WTC11 (cell line): ENCODE measurements at regions not wholly inside any gene's neighbourhood (a gene's known extent, or its start where the extent isn't known, plus 50 kb on each side); places are given as distances from the start of the nearest gene placed in this dataset.

Experiments
- ATAC-seq: fragments of 200-7000 bp; cut with Tn5 transposase; 2 replicates; pipeline ENCODE4 v1.10.0; 2021; ENCODE audit warnings: mild to moderate bottlenecking, moderate library complexity
- CTCF ChIA-PET: fragments of 300-600 bp; sonication (Branson Sonifier 250); formaldehyde crosslinking; loops from one replicate; lab custom pipeline; 2021; ENCODE audit warnings: antibody characterized with exemption; lab: Charles Lee
- POLR2A ChIA-PET: fragments of 350-600 bp; sonication (Branson Sonifier 250); formaldehyde crosslinking; loops from one replicate; lab custom pipeline; 2021; ENCODE audit warnings: antibody characterized with exemption; lab: Charles Lee
- DNase-seq: peaks from one replicate; pipeline ENCODE4 v3.0.0; 2021; ENCODE audit warnings: low spot score
- H3K27ac Mint-ChIP-seq: 2 replicates; pipeline ENCODE4 v1.8.0; 2021; ENCODE audit warnings: mixed read lengths
- H3K27me3 Mint-ChIP-seq: 2 replicates; pipeline ENCODE4 v1.8.0; 2021; ENCODE audit warnings: low read depth, mild to moderate bottlenecking, moderate library complexity, mixed read lengths
- H3K36me3 Mint-ChIP-seq: 2 replicates; pipeline ENCODE4 v1.8.0; 2021; ENCODE audit warnings: mixed read lengths
- H3K4me1 Mint-ChIP-seq: 2 replicates; pipeline ENCODE4 v1.8.0; 2022; ENCODE audit warnings: mixed read lengths
- H3K4me3 Mint-ChIP-seq: 2 replicates; pipeline ENCODE4 v1.8.0; 2021; ENCODE audit warnings: mild to moderate bottlenecking, moderate library complexity, mixed read lengths
- H3K9me3 Mint-ChIP-seq: 2 replicates; pipeline ENCODE4 v1.8.0; 2021; ENCODE audit warnings: mixed read lengths
- AFF4 ChIP-seq: sonication (generic); formaldehyde crosslinking; IDR thresholded peaks from 2 replicates; pipeline ENCODE4 v1.8.1; 2023; ENCODE audit warnings: mild to moderate bottlenecking, missing genetic modification reagents, borderline replicate concordance
- CTCF ChIP-seq: fragments of 200-600 bp; IDR thresholded peaks from 2 replicates; pipeline ENCODE4 v1.8.0; 2022; ENCODE audit warnings: antibody characterized with exemption
- ETV6 ChIP-seq: sonication (generic); formaldehyde crosslinking; IDR thresholded peaks from 2 replicates; pipeline ENCODE4 v1.8.1; 2022; ENCODE audit warnings: mild to moderate bottlenecking, missing genetic modification reagents
- FOXK1 ChIP-seq: sonication (generic); formaldehyde crosslinking; IDR thresholded peaks from 2 replicates; pipeline ENCODE4 v1.8.0; 2022; ENCODE audit warnings: mild to moderate bottlenecking, moderate library complexity, missing genetic modification reagents
- FOXP4 ChIP-seq: sonication (generic); formaldehyde crosslinking; IDR thresholded peaks from 2 replicates; pipeline ENCODE4 v1.8.0; 2022; ENCODE audit warnings: mild to moderate bottlenecking, missing genetic modification reagents
- GTF2I ChIP-seq: fragments of 250-450 bp; sonication (Bioruptor Pico); conservative IDR thresholded peaks from 2 replicates; pipeline ENCODE4 v1.4.0; 2021; ENCODE audit warnings: mild to moderate bottlenecking
- JAZF1 ChIP-seq: fragments of 250-450 bp; sonication (Bioruptor Pico); IDR thresholded peaks from 2 replicates; pipeline ENCODE4 v1.9.0; 2021; ENCODE audit warnings: moderate library complexity, mild to moderate bottlenecking, inconsistent platforms
- MXD4 ChIP-seq: fragments of 250-450 bp; sonication (Bioruptor Pico); IDR thresholded peaks from 2 replicates; pipeline ENCODE4 v1.8.0; 2021; ENCODE audit warnings: mild to moderate bottlenecking, moderate library complexity, borderline replicate concordance
- MYBL2 ChIP-seq: sonication (generic); formaldehyde crosslinking; IDR thresholded peaks from 2 replicates; pipeline ENCODE4 v1.8.1; 2023; ENCODE audit warnings: mild to moderate bottlenecking, moderate library complexity, missing genetic modification reagents
- NFATC4 ChIP-seq: fragments of 250-450 bp; sonication (Bioruptor Pico); IDR thresholded peaks from 2 replicates; pipeline ENCODE4 v1.9.0; 2021; ENCODE audit warnings: mild to moderate bottlenecking
- NR3C1 ChIP-seq: sonication (generic); formaldehyde crosslinking; conservative IDR thresholded peaks from 2 replicates; pipeline ENCODE4 v1.8.1; 2023; ENCODE audit warnings: low read depth, mild to moderate bottlenecking, missing genetic modification reagents
- SMAD3 ChIP-seq: sonication (generic); formaldehyde crosslinking; IDR thresholded peaks from 2 replicates; pipeline ENCODE4 v1.8.0; 2022; ENCODE audit warnings: missing genetic modification reagents, mild to moderate bottlenecking, borderline replicate concordance
- SMAD4 ChIP-seq: sonication (generic); formaldehyde crosslinking; IDR thresholded peaks from 2 replicates; pipeline ENCODE4 v1.8.0; 2022; ENCODE audit warnings: mild to moderate bottlenecking, missing genetic modification reagents
- ZMAT4 ChIP-seq: fragments of 250-450 bp; sonication (Bioruptor Pico); IDR thresholded peaks from 2 replicates; pipeline ENCODE4 v1.9.0; 2021; ENCODE audit warnings: mild to moderate bottlenecking
- ZNF121 ChIP-seq: sonication (generic); formaldehyde crosslinking; IDR thresholded peaks from 2 replicates; pipeline ENCODE4 v1.8.0; 2023; ENCODE audit warnings: missing genetic modification reagents
- ZNF138 ChIP-seq: sonication (generic); formaldehyde crosslinking; conservative IDR thresholded peaks from 2 replicates; pipeline ENCODE4 v1.8.1; 2022; ENCODE audit warnings: mild to moderate bottlenecking, moderate library complexity, missing genetic modification reagents
- ZNF263 ChIP-seq: sonication (generic); formaldehyde crosslinking; IDR thresholded peaks from 2 replicates; pipeline ENCODE4 v1.8.1; 2022; ENCODE audit warnings: low read depth, mild to moderate bottlenecking, moderate library complexity, missing genetic modification reagents
- ZNF671 ChIP-seq: fragments of 250-450 bp; sonication (Bioruptor Pico); IDR thresholded peaks from 2 replicates; pipeline ENCODE4 v1.8.0; 2021; ENCODE audit warnings: mild to moderate bottlenecking

GRCh38 chr14:40096968-40097367 is 664.7 kb upstream of the FBXO33 start:
- ChIA-PET POLR2A (no interaction called here), CTCF (no interaction called here)
- Mint-ChIP-seq H3K4me3 (no peak overlapping the region), H3K4me1 (peaks cover 8% of the 10 kb centered on the region), H3K9me3 (no peaks in the 10 kb centered on the region), H3K36me3 (no peaks in the 10 kb centered on the region), H3K27ac (no peak overlapping the region)
- no peak for ATAC-seq
- DNase-seq, result no peak
- TF ChIP-seq AFF4 (CRISPR knock-in tag) (no peak), SMAD3 (CRISPR knock-in tag) (no peak), ETV6 (CRISPR knock-in tag) (no peak), ZNF121 (CRISPR knock-in tag) (no peak), FOXP4 (CRISPR knock-in tag) (no peak), ZNF263 (CRISPR knock-in tag) (no peak), MXD4 (CRISPR knock-in tag) (no peak), JAZF1 (no peak), NR3C1 (no peak), ZNF671 (CRISPR knock-in tag) (no peak), ZMAT4 (no peak), GTF2I (CRISPR knock-in tag) (no peak), NFATC4 (CRISPR knock-in tag) (no peak), ZNF138 (no peak), SMAD4 (no peak), FOXK1 (CRISPR knock-in tag) (no peak), CTCF (no peak)
- TF ChIP-seq, all 79 proteins: peak for 0
- H3K27me3 Mint-ChIP-seq, result no peaks in the 10 kb centered on the region

- POLR2A ChIA-PET, result no interaction called here
- no peak for DNase-seq
- H3K27ac Mint-ChIP-seq, result no peak overlapping the region
- CTCF ChIA-PET, result no interaction called here
- no peaks in the 10 kb centered on the region for H3K9me3 Mint-ChIP-seq
- TF ChIP-seq MYBL2 (CRISPR knock-in tag), result no peak
- H3K36me3 Mint-ChIP-seq, result no peaks in the 10 kb centered on the region
- no peak for ATAC-seq
- no peak overlapping the region for H3K4me3 Mint-ChIP-seq
- H3K4me1 Mint-ChIP-seq, result peaks cover 8% of the 10 kb centered on the region
- H3K27me3 Mint-ChIP-seq, result no peaks in the 10 kb centered on the region
Measured at GRCh38 chr14:40093800-40094199, 661.6 kb upstream of the FBXO33 start.
